IMR-90 (cell line): ENCODE measurements at regions not wholly inside any gene's neighbourhood (a gene's known extent, or its start where the extent isn't known, plus 50 kb on each side); places are given as distances from the start of the nearest gene placed in this dataset.

ENCODE experiments used
- CEBPB ChIP-seq: IDR thresholded peaks from 2 replicates; pipeline ENCODE4 v1.6.1; 2012; ENCODE audit warnings: low read depth, low read length, improper control_type of control experiment
- CHD1 ChIP-seq: IDR thresholded peaks from 2 replicates; pipeline ENCODE4 v1.6.1; 2012; ENCODE audit warnings: low read depth, low read length, improper control_type of control experiment
- MAFK ChIP-seq: IDR thresholded peaks from 2 replicates; pipeline ENCODE4 v1.6.1; 2012; ENCODE audit warnings: low read depth, low read length, improper control_type of control experiment
- SMC3 ChIP-seq: fragments of 150-350 bp; IDR thresholded peaks from 2 replicates; pipeline ENCODE4 v1.6.1; 2016; ENCODE audit warnings: low read depth, mild to moderate bottlenecking, antibody characterized with exemption, low read length, moderate library complexity
- TF ChIP-seq, protein P1 (sequence below): conservative IDR thresholded peaks from 2 replicates; pipeline ENCODE4 v1.5.1; 2012; ENCODE audit warnings: mild to moderate bottlenecking, low read depth, low read length, improper control_type of control experiment

DNA sequence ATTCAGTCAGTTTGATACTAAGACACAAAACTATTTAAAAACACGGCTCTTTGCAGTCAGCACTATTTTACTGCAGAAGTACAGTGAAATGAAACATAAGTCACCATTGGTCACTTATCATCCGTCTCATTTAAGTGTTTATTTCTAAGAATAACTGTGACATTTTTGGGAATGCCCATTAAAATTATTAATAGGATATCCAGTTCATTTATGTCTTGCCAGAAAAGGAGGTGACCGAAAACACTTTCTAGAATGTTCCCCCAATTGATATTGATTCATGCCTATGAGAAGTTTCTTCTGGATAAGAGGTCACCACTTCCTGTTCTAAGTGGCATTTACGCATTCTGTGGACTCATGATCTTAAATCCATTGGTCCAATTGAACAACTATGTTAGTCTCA, 477.3 kb downstream of the LIG4 start:
- TF ChIP-seq SMC3 (no peak), CHD1 (no peak), MAFK (no peak), CEBPB (no peak)
- TF ChIP-seq, protein P1, sequence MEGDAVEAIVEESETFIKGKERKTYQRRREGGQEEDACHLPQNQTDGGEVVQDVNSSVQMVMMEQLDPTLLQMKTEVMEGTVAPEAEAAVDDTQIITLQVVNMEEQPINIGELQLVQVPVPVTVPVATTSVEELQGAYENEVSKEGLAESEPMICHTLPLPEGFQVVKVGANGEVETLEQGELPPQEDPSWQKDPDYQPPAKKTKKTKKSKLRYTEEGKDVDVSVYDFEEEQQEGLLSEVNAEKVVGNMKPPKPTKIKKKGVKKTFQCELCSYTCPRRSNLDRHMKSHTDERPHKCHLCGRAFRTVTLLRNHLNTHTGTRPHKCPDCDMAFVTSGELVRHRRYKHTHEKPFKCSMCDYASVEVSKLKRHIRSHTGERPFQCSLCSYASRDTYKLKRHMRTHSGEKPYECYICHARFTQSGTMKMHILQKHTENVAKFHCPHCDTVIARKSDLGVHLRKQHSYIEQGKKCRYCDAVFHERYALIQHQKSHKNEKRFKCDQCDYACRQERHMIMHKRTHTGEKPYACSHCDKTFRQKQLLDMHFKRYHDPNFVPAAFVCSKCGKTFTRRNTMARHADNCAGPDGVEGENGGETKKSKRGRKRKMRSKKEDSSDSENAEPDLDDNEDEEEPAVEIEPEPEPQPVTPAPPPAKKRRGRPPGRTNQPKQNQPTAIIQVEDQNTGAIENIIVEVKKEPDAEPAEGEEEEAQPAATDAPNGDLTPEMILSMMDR = no peak
